HEK293 (cell line): ENCODE measurements at regions not wholly inside any gene's neighbourhood (a gene's known extent, or its start where the extent isn't known, plus 50 kb on each side); places are given as distances from the start of the nearest gene placed in this dataset.

Experiments
- CTCF ChIA-PET: fragments of 350-600 bp; formaldehyde crosslinking; extraction: SDS; loops from one replicate; lab custom pipeline; 2021; ENCODE audit warnings: antibody characterized with exemption; lab: Yijun Ruan, JAX
- POLR2A ChIA-PET: fragments of 300-600 bp; formaldehyde crosslinking; extraction: SDS; loops from one replicate; lab custom pipeline; 2020; ENCODE audit warnings: antibody characterized with exemption, inconsistent platforms; lab: Yijun Ruan, JAX
- H3K27ac ChIP-seq: fragments of 200-500 bp; sonication (Bioruptor generic); 2 replicates; pipeline ENCODE4 v1.5.1; 2014; ENCODE audit warnings: low read depth, low read length, control low read depth, inconsistent platforms; ENCODE audit errors: extremely low read depth
- H3K36me3 ChIP-seq, 2 experiments: fragments of 200-500 bp in 1 of 2; sonication (Bioruptor generic) in 1 of 2; 1 replicate in 1 of 2; 2 replicates in 1 of 2; pipeline ENCODE4 v1.5.1; 2014 to 2017; ENCODE audit warnings: inconsistent platforms in 2 of 2, low read length in 2 of 2; ENCODE audit not compliant: control insufficient read depth in 2 of 2, insufficient read depth in 1 of 2
- H3K4me1 ChIP-seq: fragments of 200-500 bp; sonication (Bioruptor generic); 2 replicates; pipeline ENCODE4 v1.5.1; 2014; ENCODE audit warnings: mild to moderate bottlenecking, low read length, inconsistent platforms; ENCODE audit not compliant: control insufficient read depth, insufficient read depth
- H3K4me3 ChIP-seq: 2 replicates; pipeline ENCODE4 v1.5.1; 2011; ENCODE audit warnings: low read depth, mild to moderate bottlenecking, control low read depth, low read length, moderate library complexity
- H3K9me3 ChIP-seq: fragments of 200-500 bp; sonication (Bioruptor generic); 2 replicates; pipeline ENCODE4 v1.5.1; 2014; ENCODE audit warnings: low read depth, low read length, inconsistent platforms; ENCODE audit not compliant: control insufficient read depth, insufficient read depth
- ELK4 ChIP-seq: IDR thresholded peaks from 2 replicates; pipeline ENCODE4 v1.6.1; 2011; ENCODE audit warnings: mild to moderate bottlenecking, low read depth, low read length, borderline replicate concordance
- SETDB1 ChIP-seq: IDR thresholded peaks from one replicate; pipeline ENCODE4 v1.6.1; 2017; ENCODE audit warnings: mild to moderate bottlenecking, low read length, moderate library complexity, mixed read lengths; ENCODE audit not compliant: insufficient read length
- ZBTB21 ChIP-seq: fragments of 450-650 bp; formaldehyde crosslinking; IDR thresholded peaks from 2 replicates; pipeline ENCODE4 v1.5.1; 2017; ENCODE audit warnings: missing biosample characterization, missing genetic modification characterization
- ZFP3 ChIP-seq: fragments of 450-650 bp; formaldehyde crosslinking; IDR thresholded peaks from 2 replicates; pipeline ENCODE4 v1.5.1; 2016; ENCODE audit warnings: low read depth, missing biosample characterization, missing genetic modification characterization
- ZNF18 ChIP-seq: fragments of 450-650 bp; formaldehyde crosslinking; IDR thresholded peaks from 2 replicates; pipeline ENCODE4 v1.5.1; 2016; ENCODE audit warnings: missing biosample characterization, missing genetic modification characterization
- ZNF280D ChIP-seq: fragments of 450-650 bp; formaldehyde crosslinking; IDR thresholded peaks from 2 replicates; pipeline ENCODE4 v1.5.1; 2016; ENCODE audit warnings: missing biosample characterization, missing genetic modification characterization
- ZNF311 ChIP-seq: fragments of 450-650 bp; formaldehyde crosslinking; IDR thresholded peaks from 2 replicates; pipeline ENCODE4 v1.5.1; 2017; ENCODE audit warnings: missing biosample characterization, missing genetic modification characterization, borderline replicate concordance
- ZNF37A ChIP-seq: fragments of 450-650 bp; IDR thresholded peaks from 2 replicates; pipeline ENCODE4 v1.5.1; 2018; ENCODE audit warnings: missing biosample characterization, missing genetic modification characterization
- ZNF626 ChIP-seq: fragments of 450-650 bp; sonication (Bioruptor Pico); formaldehyde crosslinking; IDR thresholded peaks from 2 replicates; pipeline ENCODE4 v1.5.1; 2018; ENCODE audit warnings: missing biosample characterization, missing genetic modification characterization, inconsistent platforms
- ZNF776 ChIP-seq: fragments of 450-650 bp; formaldehyde crosslinking; IDR thresholded peaks from 2 replicates; pipeline ENCODE4 v1.5.0; 2017; ENCODE audit warnings: missing biosample characterization, missing genetic modification characterization, borderline replicate concordance
- ZNF843 ChIP-seq: fragments of 450-650 bp; formaldehyde crosslinking; IDR thresholded peaks from 2 replicates; pipeline ENCODE4 v1.5.1; 2016; ENCODE audit warnings: missing biosample characterization, missing genetic modification characterization
- TF ChIP-seq, protein P1 (sequence below): fragments of 450-650 bp; formaldehyde crosslinking; IDR thresholded peaks from 2 replicates; pipeline ENCODE4 v1.5.1; 2016; ENCODE audit warnings: missing biosample characterization, missing genetic modification characterization

DNA sequence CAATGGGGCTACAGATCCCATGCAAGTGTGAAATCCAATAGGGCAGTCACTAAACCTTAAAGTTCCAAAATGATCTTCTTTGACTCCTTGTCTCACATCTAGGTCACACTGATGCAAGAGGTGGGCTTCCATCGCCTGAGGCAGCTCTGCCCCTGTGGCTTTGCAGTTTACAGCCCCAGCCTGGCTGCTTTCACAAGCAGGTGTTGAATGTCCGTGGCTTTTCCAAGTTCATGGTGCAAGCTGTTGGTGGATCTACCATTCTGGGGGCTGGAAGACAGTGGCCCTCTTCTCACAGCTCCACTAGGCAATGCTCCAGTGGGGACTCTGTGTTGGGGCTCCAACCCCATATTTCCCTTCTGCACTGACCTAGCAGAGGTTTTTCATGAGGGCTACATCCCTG lies 68.5 kb upstream of the PRR20G start:
- POLR2A ChIA-PET, result no interaction called here
- H3K36me3 ChIP-seq, result no peaks in the 10 kb centered on the region
- CTCF ChIA-PET, result no interaction called here
- no peaks in the 10 kb centered on the region for H3K4me1 ChIP-seq
- TF ChIP-seq SETDB1 (peak; percentile 77), ZNF626 (no peak)
- TF ChIP-seq, all 188 proteins: peak for 1
- H3K27ac ChIP-seq, result no peak overlapping the region
- no peak overlapping the region for H3K4me3 ChIP-seq
- H3K9me3 ChIP-seq, result no peaks in the 10 kb centered on the region

- no peak for TF ChIP-seq ZFP3 (tag by site-specific recombination)
- no peak for TF ChIP-seq ZNF280D
- no peak for TF ChIP-seq ZBTB21 (tag by site-specific recombination)
- TF ChIP-seq ZNF37A, result no peak
- no peak for TF ChIP-seq ZNF18 (tag by site-specific recombination)
- no peak for TF ChIP-seq ZNF776
- Histone ChIP-seq H3K9me3 (no peaks in the 10 kb centered on the region), H3K4me1 (no peaks in the 10 kb centered on the region), H3K4me3 (no peak overlapping the region), H3K27ac (no peak overlapping the region), H3K36me3 (no peaks in the 10 kb centered on the region)
- CTCF ChIA-PET, result no interaction called here
- POLR2A ChIA-PET, result interaction anchor here (0.7 kb wide), 1 partner anchor 881 kb away, joined by 4 read pairs; no protein-coding TSS in a partner anchor
Observed at GRCh38 chr3:127354761-127355160, 66.9 kb upstream of the PRR20G start.

GRCh38 chr3:127352612-127353011 lies 64.8 kb upstream of the PRR20G start:
- Histone ChIP-seq H3K36me3 (no peaks in the 10 kb centered on the region), H3K9me3 (no peaks in the 10 kb centered on the region), H3K27ac (no peak overlapping the region), H3K4me1 (no peaks in the 10 kb centered on the region), H3K4me3 (no peak overlapping the region)
- POLR2A ChIA-PET, result no interaction called here
- CTCF ChIA-PET, result no interaction called here
- TF ChIP-seq ELK4 (no peak), ZNF843 (tag by site-specific recombination) (no peak), ZNF311 (tag by site-specific recombination) (no peak)
- TF ChIP-seq, protein P1, sequence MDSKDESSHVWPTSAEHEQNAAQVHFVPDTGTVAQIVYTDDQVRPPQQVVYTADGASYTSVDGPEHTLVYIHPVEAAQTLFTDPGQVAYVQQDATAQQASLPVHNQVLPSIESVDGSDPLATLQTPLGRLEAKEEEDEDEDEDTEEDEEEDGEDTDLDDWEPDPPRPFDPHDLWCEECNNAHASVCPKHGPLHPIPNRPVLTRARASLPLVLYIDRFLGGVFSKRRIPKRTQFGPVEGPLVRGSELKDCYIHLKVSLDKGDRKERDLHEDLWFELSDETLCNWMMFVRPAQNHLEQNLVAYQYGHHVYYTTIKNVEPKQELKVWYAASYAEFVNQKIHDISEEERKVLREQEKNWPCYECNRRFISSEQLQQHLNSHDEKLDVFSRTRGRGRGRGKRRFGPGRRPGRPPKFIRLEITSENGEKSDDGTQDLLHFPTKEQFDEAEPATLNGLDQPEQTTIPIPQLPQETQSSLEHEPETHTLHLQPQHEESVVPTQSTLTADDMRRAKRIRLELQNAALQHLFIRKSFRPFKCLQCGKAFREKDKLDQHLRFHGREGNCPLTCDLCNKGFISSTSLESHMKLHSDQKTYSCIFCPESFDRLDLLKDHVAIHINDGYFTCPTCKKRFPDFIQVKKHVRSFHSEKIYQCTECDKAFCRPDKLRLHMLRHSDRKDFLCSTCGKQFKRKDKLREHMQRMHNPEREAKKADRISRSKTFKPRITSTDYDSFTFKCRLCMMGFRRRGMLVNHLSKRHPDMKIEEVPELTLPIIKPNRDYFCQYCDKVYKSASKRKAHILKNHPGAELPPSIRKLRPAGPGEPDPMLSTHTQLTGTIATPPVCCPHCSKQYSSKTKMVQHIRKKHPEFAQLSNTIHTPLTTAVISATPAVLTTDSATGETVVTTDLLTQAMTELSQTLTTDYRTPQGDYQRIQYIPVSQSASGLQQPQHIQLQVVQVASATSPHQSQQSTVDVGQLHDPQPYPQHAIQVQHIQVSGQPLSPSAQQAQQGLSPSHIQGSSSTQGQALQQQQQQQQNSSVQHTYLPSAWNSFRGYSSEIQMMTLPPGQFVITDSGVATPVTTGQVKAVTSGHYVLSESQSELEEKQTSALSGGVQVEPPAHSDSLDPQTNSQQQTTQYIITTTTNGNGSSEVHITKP (tag by site-specific recombination), result no peak
